Astrocyte of the spinal cord (primary cell): ENCODE measurements at regions not wholly inside any gene's neighbourhood (a gene's known extent, or its start where the extent isn't known, plus 50 kb on each side); places are given as distances from the start of the nearest gene placed in this dataset.
A peak's percentile ranks its signal among the peaks of the same experiment; 100 is the strongest.

ENCODE experiments used
- DNase-seq: peaks from one replicate; pipeline ENCODE4 v3.0.0; 2011; ENCODE audit warnings: low read depth, low spot score
- H3K4me3 ChIP-seq: 2 replicates; pipeline ENCODE4 v1.5.1; 2011; ENCODE audit warnings: low read depth, mild to moderate bottlenecking, low read length, moderate library complexity
- in situ Hi-C: cut with HindIII; loops from 2 replicates; pipeline ENCODE4 v1.10.0; 2017; ENCODE audit warnings: low sequenced_read_pairs
- TF ChIP-seq, protein P1 (sequence below): IDR thresholded peaks from 2 replicates; pipeline ENCODE4 v1.5.1; 2012; ENCODE audit warnings: low read depth, mild to moderate bottlenecking, low read length, inconsistent platforms

DNA sequence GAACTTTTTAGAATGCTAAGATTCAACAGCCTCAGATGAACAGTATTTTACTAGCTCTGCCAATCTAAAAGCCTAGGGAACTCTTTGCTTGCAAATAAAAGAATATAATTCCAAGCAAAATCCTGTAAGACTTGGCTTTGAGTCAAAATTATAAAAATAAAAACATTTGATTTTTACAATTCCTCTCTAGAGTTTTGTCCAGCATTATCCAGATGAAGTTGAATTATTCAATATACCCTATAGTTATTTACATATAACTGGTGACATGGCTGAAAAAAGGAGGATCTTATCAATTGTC is 378.3 kb downstream of the ETS1 start:
- TF ChIP-seq, protein P1, sequence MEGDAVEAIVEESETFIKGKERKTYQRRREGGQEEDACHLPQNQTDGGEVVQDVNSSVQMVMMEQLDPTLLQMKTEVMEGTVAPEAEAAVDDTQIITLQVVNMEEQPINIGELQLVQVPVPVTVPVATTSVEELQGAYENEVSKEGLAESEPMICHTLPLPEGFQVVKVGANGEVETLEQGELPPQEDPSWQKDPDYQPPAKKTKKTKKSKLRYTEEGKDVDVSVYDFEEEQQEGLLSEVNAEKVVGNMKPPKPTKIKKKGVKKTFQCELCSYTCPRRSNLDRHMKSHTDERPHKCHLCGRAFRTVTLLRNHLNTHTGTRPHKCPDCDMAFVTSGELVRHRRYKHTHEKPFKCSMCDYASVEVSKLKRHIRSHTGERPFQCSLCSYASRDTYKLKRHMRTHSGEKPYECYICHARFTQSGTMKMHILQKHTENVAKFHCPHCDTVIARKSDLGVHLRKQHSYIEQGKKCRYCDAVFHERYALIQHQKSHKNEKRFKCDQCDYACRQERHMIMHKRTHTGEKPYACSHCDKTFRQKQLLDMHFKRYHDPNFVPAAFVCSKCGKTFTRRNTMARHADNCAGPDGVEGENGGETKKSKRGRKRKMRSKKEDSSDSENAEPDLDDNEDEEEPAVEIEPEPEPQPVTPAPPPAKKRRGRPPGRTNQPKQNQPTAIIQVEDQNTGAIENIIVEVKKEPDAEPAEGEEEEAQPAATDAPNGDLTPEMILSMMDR = no peak
- H3K4me3 ChIP-seq = no peak overlapping the region
- DNase-seq = no peak
- in situ Hi-C loops = no loop called here

DNA sequence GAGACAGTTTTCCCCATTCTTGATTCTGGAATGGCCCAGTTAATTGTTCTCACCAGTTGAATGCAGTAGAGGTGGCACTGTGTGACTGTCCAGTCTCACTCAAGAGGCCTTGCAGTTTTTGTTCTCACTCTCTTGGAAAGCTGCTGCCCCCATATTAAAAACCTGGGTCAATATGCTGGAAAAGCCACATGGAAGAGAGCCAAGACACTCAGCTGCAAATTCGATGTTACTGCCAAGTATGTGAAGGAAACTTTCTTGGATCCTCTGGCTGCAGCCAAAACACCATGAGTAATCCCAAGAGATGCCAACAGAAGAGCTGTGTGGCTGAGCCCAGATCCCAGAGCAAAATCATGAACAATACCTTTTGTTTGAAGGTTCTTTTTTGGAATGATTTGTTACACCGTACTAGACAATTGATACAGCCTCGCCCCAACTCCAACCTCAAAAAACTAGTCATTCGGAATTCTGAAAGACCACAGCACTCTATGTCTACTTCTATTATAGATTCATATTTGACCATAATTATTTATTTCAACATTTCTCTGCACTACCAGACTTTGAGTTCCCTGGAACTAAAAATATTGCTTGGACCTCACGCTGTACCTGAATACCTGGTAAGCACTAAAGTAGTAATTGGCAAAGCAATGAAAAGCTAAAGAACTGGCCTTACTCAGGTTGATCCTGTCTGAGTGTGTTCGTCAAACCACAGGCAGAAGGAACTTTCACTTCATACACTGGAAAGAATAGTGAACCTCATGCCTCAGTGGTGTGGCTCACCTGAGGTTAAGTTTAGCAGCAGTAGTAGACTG is 378.8 kb downstream of the ETS1 start:
- DNase-seq = peak; percentile 96

DNA sequence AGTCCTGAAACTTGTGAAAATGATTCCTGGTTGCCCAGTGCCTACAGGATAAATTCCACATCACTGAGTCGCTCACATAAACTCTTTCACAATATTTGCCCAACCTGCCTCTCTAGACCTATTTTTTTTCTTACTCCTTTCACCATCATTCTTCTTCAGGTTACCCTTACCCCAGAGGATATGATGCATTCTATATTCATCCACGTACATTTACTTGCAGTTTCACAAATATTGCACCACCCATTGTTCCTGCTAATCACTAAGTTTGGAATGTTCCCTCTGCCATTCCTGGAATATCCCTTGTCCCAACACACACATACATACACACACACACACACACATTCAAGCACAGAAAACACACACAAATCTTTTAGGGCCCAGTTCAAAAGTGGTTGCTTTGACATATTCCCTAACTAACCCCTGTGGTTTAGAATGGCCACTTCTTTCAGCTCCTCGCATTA is 379.5 kb downstream of the ETS1 start:
- H3K4me3 ChIP-seq = no peak overlapping the region
- in situ Hi-C loops = no loop called here
- peak; percentile 92 for DNase-seq

More for the DNA sequence above, 378.8 kb downstream of the ETS1 start:
- in situ Hi-C loops = no loop called here
- H3K4me3 ChIP-seq = no peak overlapping the region
- TF ChIP-seq, protein P1 = no peak

DNA sequence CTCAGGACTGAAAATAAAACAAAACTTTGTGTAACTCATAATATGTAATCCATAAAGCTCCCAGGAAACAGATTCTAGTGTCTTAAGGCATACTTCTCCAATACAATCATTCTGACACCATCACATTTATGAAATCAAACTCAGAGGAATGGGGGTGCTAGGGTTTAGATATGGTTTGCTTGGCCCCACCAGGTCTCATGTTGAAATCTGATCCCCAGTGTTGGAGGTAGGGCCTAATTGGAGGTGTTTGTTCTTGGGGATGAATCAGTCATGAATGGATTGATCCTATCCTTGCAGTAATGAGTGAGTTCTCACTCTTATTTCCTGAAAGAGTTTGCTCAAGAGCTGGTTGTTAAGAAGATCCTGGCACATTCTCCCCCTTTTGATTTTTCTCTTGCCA is 380.9 kb downstream of the ETS1 start:
- no peak overlapping the region for H3K4me3 ChIP-seq
- TF ChIP-seq, protein P1 = no peak
- in situ Hi-C loops = no loop called here
- DNase-seq = no peak

More for the DNA sequence above, 379.5 kb downstream of the ETS1 start:
- TF ChIP-seq, protein P1 = no peak

- no peak for DNase-seq
- H3K4me3 ChIP-seq = no peak overlapping the region
- in situ Hi-C loops = no loop called here
- TF ChIP-seq, protein P1 = no peak
These were observed 381.6 kb downstream of the ETS1 start for GRCh38 chr11:128205796-128206195.

- in situ Hi-C loops = no loop called here
- DNase-seq = no peak
- TF ChIP-seq, protein P1 = no peak
- no peak overlapping the region for H3K4me3 ChIP-seq
These were observed 382.5 kb downstream of the ETS1 start for GRCh38 chr11:128204898-128205297.

- DNase-seq = no peak
- TF ChIP-seq, protein P1 = no peak
- H3K4me3 ChIP-seq = no peak overlapping the region
- in situ Hi-C loops = no loop called here
These were observed 385.6 kb downstream of the ETS1 start for GRCh38 chr11:128201801-128202200.
